Liver (tissue), 8 donors: ENCODE measurements at regions not wholly inside any gene's neighbourhood (a gene's known extent, or its start where the extent isn't known, plus 50 kb on each side); places are given as distances from the start of the nearest gene placed in this dataset.

Experiments
- DNase-seq: peaks from one replicate; pipeline ENCODE4 v3.0.0-alpha.2; 2017; ENCODE audit warnings: low spot score
- H3K27ac ChIP-seq, 2 donors: one replicate each; pipeline ENCODE4 v1.7.0; 2013; ENCODE audit warnings: inconsistent platforms in 2 of 2, low read length in 2 of 2, control low read depth in 1 of 2, low read depth in 1 of 2, mild to moderate bottlenecking in 1 of 2
- H3K27me3 ChIP-seq, 4 donors: one replicate each; pipeline versions ENCODE4 v1.6.1 to v1.7.0; 2013; ENCODE audit warnings: low read length in 3 of 4, inconsistent platforms in 1 of 4, mild to moderate bottlenecking in 1 of 4, moderate library complexity in 1 of 4; ENCODE audit not compliant: control insufficient read depth in 4 of 4, insufficient read depth in 4 of 4
- H3K36me3 ChIP-seq, 4 donors: one replicate each; pipeline versions ENCODE4 v1.6.1 to v1.7.0; 2013; ENCODE audit warnings: low read length in 3 of 4, mild to moderate bottlenecking in 3 of 4, low read depth in 1 of 4, moderate library complexity in 1 of 4; ENCODE audit not compliant: control insufficient read depth in 4 of 4, insufficient read depth in 3 of 4
- H3K4me1 ChIP-seq, 4 donors: one replicate each; pipeline versions ENCODE4 v1.6.1 to v1.7.0; 2013; ENCODE audit warnings: low read length in 3 of 4, mild to moderate bottlenecking in 3 of 4, moderate library complexity in 1 of 4; ENCODE audit not compliant: control insufficient read depth in 4 of 4, insufficient read depth in 4 of 4
- H3K4me3 ChIP-seq, 3 donors: one replicate each; pipeline versions ENCODE4 v1.6.1 to v1.7.0; 2013; ENCODE audit warnings: low read length in 3 of 3, control low read depth in 1 of 3, low read depth in 1 of 3, mild to moderate bottlenecking in 1 of 3
- H3K9ac ChIP-seq, 2 donors: one replicate each; pipeline ENCODE4 v1.7.0; 2013; ENCODE audit warnings: low read length in 2 of 2, mild to moderate bottlenecking in 2 of 2, moderate library complexity in 2 of 2, control low read depth in 1 of 2, low read depth in 1 of 2
- H3K9me3 ChIP-seq, 4 donors: one replicate each; pipeline versions ENCODE4 v1.6.1 to v1.7.0; 2013; ENCODE audit warnings: low read length in 3 of 4; ENCODE audit not compliant: control insufficient read depth in 4 of 4
- EGR1 ChIP-seq, 2 donors: IDR thresholded peaks; 2 replicates each; pipeline ENCODE4 v1.6.1; 2016 to 2018; ENCODE audit warnings: antibody characterized with exemption in 2 of 2, low read depth in 2 of 2
- FOXA1 ChIP-seq: IDR thresholded peaks from 2 replicates; pipeline ENCODE4 v1.6.1; 2016; ENCODE audit warnings: antibody characterized with exemption
- FOXA2 ChIP-seq: IDR thresholded peaks from 2 replicates; pipeline ENCODE4 v1.6.1; 2016; ENCODE audit warnings: antibody characterized with exemption
- GABPA ChIP-seq, 2 donors: IDR thresholded peaks in 1 of 2; conservative IDR thresholded peaks in 1 of 2; 2 replicates each; pipeline ENCODE4 v1.6.1; 2016; ENCODE audit warnings: antibody characterized with exemption in 2 of 2, mild to moderate bottlenecking in 1 of 2, moderate library complexity in 1 of 2
- HNF4A ChIP-seq, 2 donors: conservative IDR thresholded peaks; 2 replicates each; pipeline ENCODE4 v1.6.1; 2016; ENCODE audit warnings: antibody characterized with exemption in 2 of 2, mild to moderate bottlenecking in 2 of 2
- HNF4G ChIP-seq: IDR thresholded peaks from 2 replicates; pipeline ENCODE4 v1.6.1; 2016; ENCODE audit warnings: antibody characterized with exemption
- JUND ChIP-seq, 2 donors: IDR thresholded peaks; 2 replicates each; pipeline ENCODE4 v1.6.1; 2016; ENCODE audit warnings: antibody characterized with exemption in 2 of 2
- NR2F2 ChIP-seq: IDR thresholded peaks from 2 replicates; pipeline ENCODE4 v1.6.1; 2016; ENCODE audit warnings: antibody characterized with exemption
- RAD21 ChIP-seq, 2 donors: IDR thresholded peaks; 2 replicates each; pipeline ENCODE4 v1.6.1; 2016; ENCODE audit warnings: antibody characterized with exemption in 2 of 2, mild to moderate bottlenecking in 2 of 2
- RXRA ChIP-seq, 2 donors: IDR thresholded peaks; 2 replicates each; pipeline ENCODE4 v1.6.1; 2017 to 2018; ENCODE audit warnings: antibody characterized with exemption in 2 of 2, mild to moderate bottlenecking in 1 of 2
- SP1 ChIP-seq: IDR thresholded peaks from 2 replicates; pipeline ENCODE4 v1.6.1; 2018; ENCODE audit warnings: antibody characterized with exemption, mild to moderate bottlenecking
- TAF1 ChIP-seq: conservative IDR thresholded peaks from 2 replicates; pipeline ENCODE4 v1.6.1; 2016; ENCODE audit warnings: antibody characterized with exemption, mild to moderate bottlenecking
- YY1 ChIP-seq: IDR thresholded peaks from 2 replicates; pipeline ENCODE4 v1.6.1; 2016; ENCODE audit warnings: antibody characterized with exemption, mild to moderate bottlenecking
- WGBS: extraction: QIAGEN DNeasy Blood & Tissue Kit; methylation state at CpG from one replicate; pipeline ENCODE4 v1.1.7; 2013; 5-methylcytosine and 5-hydroxymethylcytosine counted together
- TF ChIP-seq, protein P1 (sequence below): IDR thresholded peaks from 2 replicates; pipeline ENCODE4 v1.6.1; 2016; ENCODE audit warnings: antibody characterized with exemption
- TF ChIP-seq, protein P2 (sequence below): fragments of 150-350 bp; IDR thresholded peaks from 2 replicates; pipeline ENCODE4 v1.5.1; 2017; ENCODE audit warnings: improper control_type of control experiment, low read depth, low read length; ENCODE audit not compliant: missing input control
- TF ChIP-seq, protein P3 (sequence below): IDR thresholded peaks from 2 replicates; pipeline ENCODE4 v1.6.1; 2016; ENCODE audit warnings: antibody characterized with exemption, mild to moderate bottlenecking
- TF ChIP-seq, protein P4 (sequence below): IDR thresholded peaks from 2 replicates; pipeline ENCODE4 v1.6.1; 2016; ENCODE audit warnings: antibody characterized with exemption
- TF ChIP-seq, protein P5 (sequence below): IDR thresholded peaks from 2 replicates; pipeline ENCODE4 v1.6.1; 2016; ENCODE audit warnings: antibody characterized with exemption
- donor health status: healthy.
- donor health status: healthy.
- donor health status: healthy.
- donor health status: healthy.
- donor health status: healthy.

DNA sequence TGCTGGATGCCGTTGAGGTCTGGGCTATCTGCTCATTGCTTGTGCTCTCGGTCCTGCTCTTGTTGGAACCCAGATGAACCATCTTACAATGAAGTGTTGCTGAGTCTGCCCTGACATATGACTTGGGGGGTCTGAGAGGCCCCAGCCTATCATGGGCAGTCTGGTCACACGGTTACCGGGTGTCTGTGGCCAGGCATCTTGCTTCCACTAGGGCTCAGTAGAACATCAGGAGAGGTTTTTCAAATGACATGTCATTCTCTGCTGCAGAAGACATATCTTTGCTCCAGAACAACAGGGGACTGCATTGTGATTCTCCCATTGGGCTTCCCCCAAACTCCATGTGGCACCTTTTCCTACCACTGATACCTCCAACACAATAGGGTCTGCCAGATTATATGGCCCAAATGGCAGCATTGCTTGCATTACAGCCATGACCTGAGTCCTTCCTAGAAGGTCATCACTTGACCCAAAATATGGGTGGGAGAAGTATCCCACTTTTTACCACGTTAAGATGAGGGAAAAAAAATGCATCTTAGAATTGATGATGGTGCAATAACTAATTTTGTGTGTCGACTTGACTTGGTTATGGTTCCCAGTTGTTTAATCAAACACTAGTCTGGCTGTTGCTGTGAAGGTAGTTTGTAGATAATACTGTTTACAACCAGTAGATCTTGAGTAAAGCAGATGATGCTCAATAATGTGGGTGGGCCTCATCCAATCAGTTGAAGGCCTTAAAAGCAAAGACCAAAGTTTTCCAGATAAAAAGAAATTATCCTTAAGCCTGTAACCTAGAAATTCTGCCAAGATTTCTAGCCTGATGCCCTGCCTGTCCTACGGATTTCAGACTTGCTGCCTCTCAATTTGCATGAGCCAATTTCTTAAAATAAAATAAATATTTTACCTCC, 241.0 kb downstream of the QKI start:
- H3K9ac ChIP-seq = no peak overlapping the region

More for the DNA sequence above, 241.0 kb downstream of the QKI start:
- TF ChIP-seq, protein P1, sequence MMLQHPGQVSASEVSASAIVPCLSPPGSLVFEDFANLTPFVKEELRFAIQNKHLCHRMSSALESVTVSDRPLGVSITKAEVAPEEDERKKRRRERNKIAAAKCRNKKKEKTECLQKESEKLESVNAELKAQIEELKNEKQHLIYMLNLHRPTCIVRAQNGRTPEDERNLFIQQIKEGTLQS = no peak
- no peak for TF ChIP-seq HNF4A (conservative IDR thresholded peaks at IDR 0.05)
- TF ChIP-seq YY1 = no peak
- no peak for TF ChIP-seq RAD21 (IDR thresholded peaks at IDR 0.05)
- TF ChIP-seq, protein P2, sequence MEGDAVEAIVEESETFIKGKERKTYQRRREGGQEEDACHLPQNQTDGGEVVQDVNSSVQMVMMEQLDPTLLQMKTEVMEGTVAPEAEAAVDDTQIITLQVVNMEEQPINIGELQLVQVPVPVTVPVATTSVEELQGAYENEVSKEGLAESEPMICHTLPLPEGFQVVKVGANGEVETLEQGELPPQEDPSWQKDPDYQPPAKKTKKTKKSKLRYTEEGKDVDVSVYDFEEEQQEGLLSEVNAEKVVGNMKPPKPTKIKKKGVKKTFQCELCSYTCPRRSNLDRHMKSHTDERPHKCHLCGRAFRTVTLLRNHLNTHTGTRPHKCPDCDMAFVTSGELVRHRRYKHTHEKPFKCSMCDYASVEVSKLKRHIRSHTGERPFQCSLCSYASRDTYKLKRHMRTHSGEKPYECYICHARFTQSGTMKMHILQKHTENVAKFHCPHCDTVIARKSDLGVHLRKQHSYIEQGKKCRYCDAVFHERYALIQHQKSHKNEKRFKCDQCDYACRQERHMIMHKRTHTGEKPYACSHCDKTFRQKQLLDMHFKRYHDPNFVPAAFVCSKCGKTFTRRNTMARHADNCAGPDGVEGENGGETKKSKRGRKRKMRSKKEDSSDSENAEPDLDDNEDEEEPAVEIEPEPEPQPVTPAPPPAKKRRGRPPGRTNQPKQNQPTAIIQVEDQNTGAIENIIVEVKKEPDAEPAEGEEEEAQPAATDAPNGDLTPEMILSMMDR = no peak
- no peak for TF ChIP-seq FOXA1
- TF ChIP-seq, protein P3, sequence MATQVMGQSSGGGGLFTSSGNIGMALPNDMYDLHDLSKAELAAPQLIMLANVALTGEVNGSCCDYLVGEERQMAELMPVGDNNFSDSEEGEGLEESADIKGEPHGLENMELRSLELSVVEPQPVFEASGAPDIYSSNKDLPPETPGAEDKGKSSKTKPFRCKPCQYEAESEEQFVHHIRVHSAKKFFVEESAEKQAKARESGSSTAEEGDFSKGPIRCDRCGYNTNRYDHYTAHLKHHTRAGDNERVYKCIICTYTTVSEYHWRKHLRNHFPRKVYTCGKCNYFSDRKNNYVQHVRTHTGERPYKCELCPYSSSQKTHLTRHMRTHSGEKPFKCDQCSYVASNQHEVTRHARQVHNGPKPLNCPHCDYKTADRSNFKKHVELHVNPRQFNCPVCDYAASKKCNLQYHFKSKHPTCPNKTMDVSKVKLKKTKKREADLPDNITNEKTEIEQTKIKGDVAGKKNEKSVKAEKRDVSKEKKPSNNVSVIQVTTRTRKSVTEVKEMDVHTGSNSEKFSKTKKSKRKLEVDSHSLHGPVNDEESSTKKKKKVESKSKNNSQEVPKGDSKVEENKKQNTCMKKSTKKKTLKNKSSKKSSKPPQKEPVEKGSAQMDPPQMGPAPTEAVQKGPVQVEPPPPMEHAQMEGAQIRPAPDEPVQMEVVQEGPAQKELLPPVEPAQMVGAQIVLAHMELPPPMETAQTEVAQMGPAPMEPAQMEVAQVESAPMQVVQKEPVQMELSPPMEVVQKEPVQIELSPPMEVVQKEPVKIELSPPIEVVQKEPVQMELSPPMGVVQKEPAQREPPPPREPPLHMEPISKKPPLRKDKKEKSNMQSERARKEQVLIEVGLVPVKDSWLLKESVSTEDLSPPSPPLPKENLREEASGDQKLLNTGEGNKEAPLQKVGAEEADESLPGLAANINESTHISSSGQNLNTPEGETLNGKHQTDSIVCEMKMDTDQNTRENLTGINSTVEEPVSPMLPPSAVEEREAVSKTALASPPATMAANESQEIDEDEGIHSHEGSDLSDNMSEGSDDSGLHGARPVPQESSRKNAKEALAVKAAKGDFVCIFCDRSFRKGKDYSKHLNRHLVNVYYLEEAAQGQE = no peak
- TF ChIP-seq TAF1 = no peak
- no peak for TF ChIP-seq JUND (IDR thresholded peaks at IDR 0.05)
- TF ChIP-seq, protein P4, sequence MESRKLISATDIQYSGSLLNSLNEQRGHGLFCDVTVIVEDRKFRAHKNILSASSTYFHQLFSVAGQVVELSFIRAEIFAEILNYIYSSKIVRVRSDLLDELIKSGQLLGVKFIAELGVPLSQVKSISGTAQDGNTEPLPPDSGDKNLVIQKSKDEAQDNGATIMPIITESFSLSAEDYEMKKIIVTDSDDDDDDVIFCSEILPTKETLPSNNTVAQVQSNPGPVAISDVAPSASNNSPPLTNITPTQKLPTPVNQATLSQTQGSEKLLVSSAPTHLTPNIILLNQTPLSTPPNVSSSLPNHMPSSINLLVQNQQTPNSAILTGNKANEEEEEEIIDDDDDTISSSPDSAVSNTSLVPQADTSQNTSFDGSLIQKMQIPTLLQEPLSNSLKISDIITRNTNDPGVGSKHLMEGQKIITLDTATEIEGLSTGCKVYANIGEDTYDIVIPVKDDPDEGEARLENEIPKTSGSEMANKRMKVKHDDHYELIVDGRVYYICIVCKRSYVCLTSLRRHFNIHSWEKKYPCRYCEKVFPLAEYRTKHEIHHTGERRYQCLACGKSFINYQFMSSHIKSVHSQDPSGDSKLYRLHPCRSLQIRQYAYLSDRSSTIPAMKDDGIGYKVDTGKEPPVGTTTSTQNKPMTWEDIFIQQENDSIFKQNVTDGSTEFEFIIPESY = no peak
- no peak for TF ChIP-seq HNF4G
- TF ChIP-seq SP1 = no peak
- TF ChIP-seq GABPA (IDR thresholded peaks at IDR 0.05 in 1 of 2, conservative IDR thresholded peaks at IDR 0.05 in 1 of 2) = no peak
- TF ChIP-seq RXRA (IDR thresholded peaks at IDR 0.05) = no peak
- TF ChIP-seq, protein P5, sequence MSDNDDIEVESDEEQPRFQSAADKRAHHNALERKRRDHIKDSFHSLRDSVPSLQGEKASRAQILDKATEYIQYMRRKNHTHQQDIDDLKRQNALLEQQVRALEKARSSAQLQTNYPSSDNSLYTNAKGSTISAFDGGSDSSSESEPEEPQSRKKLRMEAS = no peak
- TF ChIP-seq EGR1 (IDR thresholded peaks at IDR 0.05; ENCODE audit: low read depth in 2 of 2) = no peak
- TF ChIP-seq FOXA2 = no peak
- no peak for TF ChIP-seq NR2F2
- H3K27me3 ChIP-seq = no peaks in the 10 kb centered on the region
- no peaks in the 10 kb centered on the region for H3K36me3 ChIP-seq
- no peak overlapping the region for H3K4me3 ChIP-seq
- no peaks in the 10 kb centered on the region for H3K4me1 ChIP-seq
- no peak for DNase-seq
- H3K9me3 ChIP-seq = no peaks in the 10 kb centered on the region
- 89% methylated on average over 7 of the region's 7 CpGs for WGBS
- no peak overlapping the region for H3K27ac ChIP-seq
